Ovary (tissue), 3 donors: ENCODE measurements at regions not wholly inside any gene's neighbourhood (a gene's known extent, or its start where the extent isn't known, plus 50 kb on each side); places are given as distances from the start of the nearest gene placed in this dataset.

Experiments used
- EP300 ChIP-seq: sonication (generic); formaldehyde crosslinking; IDR thresholded peaks from one replicate; pipeline ENCODE4 v1.6.1; 2017; ENCODE audit warnings: antibody characterized with exemption
- POLR2A ChIP-seq: fragments of 450-650 bp; IDR thresholded peaks from one replicate; pipeline ENCODE4 v1.6.1; 2017; ENCODE audit warnings: antibody characterized with exemption, mild to moderate bottlenecking, moderate library complexity
- TF ChIP-seq, protein P1 (sequence below), 3 donors: fragments of 450-650 bp in 2 of 3; fragments of 200-600 bp in 1 of 3; IDR thresholded peaks; one replicate each; pipeline versions ENCODE4 v1.5.1 to v1.8.0; 2016 to 2022; ENCODE audit warnings: antibody characterized with exemption in 3 of 3, mild to moderate bottlenecking in 1 of 3
- donor health status: DM: no; HTN: no; CAD: no.

DNA sequence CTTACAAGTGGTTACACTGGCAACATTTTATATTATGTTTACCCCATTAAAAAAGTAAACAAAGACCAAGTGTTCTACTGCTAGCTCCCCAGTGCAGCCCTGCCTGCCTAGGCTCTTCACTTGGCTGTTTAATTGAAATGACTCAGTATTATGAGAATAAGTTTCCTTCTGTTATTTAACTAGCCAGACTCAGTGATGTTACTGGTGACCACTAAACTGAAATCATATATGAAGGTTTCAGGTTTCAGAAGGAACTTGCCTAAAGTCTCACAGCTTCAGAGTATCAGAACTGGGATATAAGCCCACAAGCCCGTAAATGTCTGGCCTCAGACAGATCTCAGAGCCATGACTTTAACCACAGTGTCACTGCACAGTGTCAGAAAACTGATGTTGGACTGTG is 66.8 kb upstream of the EXOC4 start:
- TF ChIP-seq, protein P1, sequence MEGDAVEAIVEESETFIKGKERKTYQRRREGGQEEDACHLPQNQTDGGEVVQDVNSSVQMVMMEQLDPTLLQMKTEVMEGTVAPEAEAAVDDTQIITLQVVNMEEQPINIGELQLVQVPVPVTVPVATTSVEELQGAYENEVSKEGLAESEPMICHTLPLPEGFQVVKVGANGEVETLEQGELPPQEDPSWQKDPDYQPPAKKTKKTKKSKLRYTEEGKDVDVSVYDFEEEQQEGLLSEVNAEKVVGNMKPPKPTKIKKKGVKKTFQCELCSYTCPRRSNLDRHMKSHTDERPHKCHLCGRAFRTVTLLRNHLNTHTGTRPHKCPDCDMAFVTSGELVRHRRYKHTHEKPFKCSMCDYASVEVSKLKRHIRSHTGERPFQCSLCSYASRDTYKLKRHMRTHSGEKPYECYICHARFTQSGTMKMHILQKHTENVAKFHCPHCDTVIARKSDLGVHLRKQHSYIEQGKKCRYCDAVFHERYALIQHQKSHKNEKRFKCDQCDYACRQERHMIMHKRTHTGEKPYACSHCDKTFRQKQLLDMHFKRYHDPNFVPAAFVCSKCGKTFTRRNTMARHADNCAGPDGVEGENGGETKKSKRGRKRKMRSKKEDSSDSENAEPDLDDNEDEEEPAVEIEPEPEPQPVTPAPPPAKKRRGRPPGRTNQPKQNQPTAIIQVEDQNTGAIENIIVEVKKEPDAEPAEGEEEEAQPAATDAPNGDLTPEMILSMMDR (IDR thresholded peaks at IDR 0.05): no peak
- TF ChIP-seq POLR2A: no peak
- no peak for TF ChIP-seq EP300
